ENCODE measurements at regions not wholly inside any gene's neighbourhood (a gene's known extent, or its start where the extent isn't known, plus 50 kb on each side); places are given as distances from the start of the nearest gene placed in this dataset.

DNA sequence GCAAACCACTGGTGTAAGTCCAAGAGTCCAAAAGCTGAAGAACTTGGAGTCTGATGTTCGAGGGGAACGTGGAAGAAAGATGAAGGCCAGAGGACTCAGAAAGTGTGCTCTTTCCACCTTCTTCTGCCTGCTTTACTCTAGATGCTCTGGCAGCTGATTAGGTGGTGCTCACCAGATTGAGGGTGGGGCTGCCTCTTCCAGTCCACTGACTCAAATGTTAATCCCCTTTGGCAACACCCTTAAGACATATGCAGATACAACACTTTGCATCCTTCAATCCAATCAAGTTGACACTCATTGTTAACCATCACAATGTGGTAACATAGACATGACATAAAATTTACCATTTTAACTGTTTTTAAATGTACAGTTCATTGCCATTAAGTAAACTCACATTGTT lies 249.5 kb downstream of the COG6 start:
- TF ChIP-seq YY1 (IDR thresholded peaks at IDR 0.05; ENCODE audit: insufficient read depth, insufficient read length) (no peak), SUZ12 (IDR thresholded peaks at IDR 0.05; ENCODE audit: extremely low read depth, insufficient read depth, insufficient read length) (no peak), ZNF274 (IDR thresholded peaks at IDR 0.05; ENCODE audit: low read depth, low read length) (no peak)
